KMS-11 (cell line): ENCODE measurements at regions not wholly inside any gene's neighbourhood (a gene's known extent, or its start where the extent isn't known, plus 50 kb on each side); places are given as distances from the start of the nearest gene placed in this dataset.

Experiments used
- H2AFZ ChIP-seq: fragments of 200-600 bp; sonication (generic); 2 replicates; pipeline ENCODE4 v1.6.1; 2016; ENCODE audit warnings: antibody characterized with exemption, mixed run types, low read depth
- H3K27ac ChIP-seq: fragments of 200-600 bp; sonication (generic); 2 replicates; pipeline ENCODE4 v1.6.1; 2016; ENCODE audit warnings: mild to moderate bottlenecking, mixed run types
- H3K27me3 ChIP-seq: fragments of 200-600 bp; sonication (generic); 2 replicates; pipeline ENCODE4 v1.6.1; 2017; ENCODE audit warnings: mild to moderate bottlenecking, low read depth, mixed run types, moderate library complexity; ENCODE audit not compliant: insufficient read depth
- H3K36me3 ChIP-seq: fragments of 200-600 bp; sonication (generic); 2 replicates; pipeline ENCODE4 v1.6.1; 2017; ENCODE audit warnings: mild to moderate bottlenecking, mixed run types; ENCODE audit not compliant: insufficient read depth
- H3K4me1 ChIP-seq: fragments of 200-600 bp; sonication (generic); 2 replicates; pipeline ENCODE4 v1.6.1; 2016; ENCODE audit warnings: mild to moderate bottlenecking, low read depth, mixed run types; ENCODE audit not compliant: poor library complexity, severe bottlenecking
- H3K4me2 ChIP-seq: fragments of 200-600 bp; sonication (generic); 2 replicates; pipeline ENCODE4 v1.7.0; 2016; ENCODE audit warnings: mild to moderate bottlenecking, mixed run types
- H3K4me3 ChIP-seq: fragments of 200-600 bp; sonication (generic); IDR thresholded peaks from 2 replicates; pipeline ENCODE4 v1.6.1; 2017; ENCODE audit warnings: low read depth, low read length, mixed read lengths; ENCODE audit not compliant: insufficient read depth
- H3K79me2 ChIP-seq: fragments of 200-600 bp; sonication (generic); 2 replicates; pipeline ENCODE4 v1.6.1; 2016; ENCODE audit warnings: low read depth, mixed run types; ENCODE audit not compliant: insufficient read depth
- H3K9ac ChIP-seq: fragments of 200-600 bp; sonication (generic); 2 replicates; pipeline ENCODE4 v1.6.1; 2016; ENCODE audit warnings: mild to moderate bottlenecking, mixed run types
- H4K20me1 ChIP-seq: fragments of 200-600 bp; sonication (generic); 2 replicates; pipeline ENCODE4 v1.6.1; 2016; ENCODE audit warnings: mild to moderate bottlenecking, mixed run types; ENCODE audit not compliant: insufficient read depth
- TF ChIP-seq, protein P1 (sequence below): fragments of 200-600 bp; sonication (generic); conservative IDR thresholded peaks from 2 replicates; pipeline ENCODE4 v1.6.1; 2017; ENCODE audit warnings: low read depth, mild to moderate bottlenecking, antibody characterized with exemption, low read length, moderate library complexity, mixed read lengths

DNA sequence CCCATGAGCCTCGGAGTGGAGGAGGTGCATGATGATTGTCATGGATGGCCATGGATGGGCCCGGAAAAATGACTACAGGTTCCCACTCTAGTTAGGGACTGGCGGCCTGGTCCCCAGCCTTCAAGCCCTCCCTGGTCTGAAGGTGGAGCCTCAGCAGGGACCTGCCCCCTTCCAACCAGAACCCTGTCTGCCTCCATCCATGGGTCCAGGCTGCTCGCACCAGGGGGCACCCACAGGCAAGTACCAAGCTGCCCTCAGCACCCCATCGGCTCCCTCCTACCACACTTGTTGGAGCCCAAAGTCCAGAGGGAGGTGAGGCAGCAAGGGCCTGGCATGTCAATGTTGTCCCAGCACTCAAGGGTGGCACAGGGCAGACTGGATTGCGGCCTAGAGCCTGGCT lies 2468.6 kb downstream of the PCDH7 start:
- Histone ChIP-seq H3K27ac (no peak overlapping the region), H3K4me2 (no peak overlapping the region), H3K27me3 (no peaks in the 10 kb centered on the region), H3K36me3 (no peaks in the 10 kb centered on the region), H3K9ac (no peak overlapping the region), H3K4me1 (peaks cover 24% of the 10 kb centered on the region), H3K4me3 (no peak overlapping the region), H4K20me1 (no peaks in the 10 kb centered on the region), H2AFZ (no peak overlapping the region), H3K79me2 (no peaks in the 10 kb centered on the region)
- TF ChIP-seq, protein P1, sequence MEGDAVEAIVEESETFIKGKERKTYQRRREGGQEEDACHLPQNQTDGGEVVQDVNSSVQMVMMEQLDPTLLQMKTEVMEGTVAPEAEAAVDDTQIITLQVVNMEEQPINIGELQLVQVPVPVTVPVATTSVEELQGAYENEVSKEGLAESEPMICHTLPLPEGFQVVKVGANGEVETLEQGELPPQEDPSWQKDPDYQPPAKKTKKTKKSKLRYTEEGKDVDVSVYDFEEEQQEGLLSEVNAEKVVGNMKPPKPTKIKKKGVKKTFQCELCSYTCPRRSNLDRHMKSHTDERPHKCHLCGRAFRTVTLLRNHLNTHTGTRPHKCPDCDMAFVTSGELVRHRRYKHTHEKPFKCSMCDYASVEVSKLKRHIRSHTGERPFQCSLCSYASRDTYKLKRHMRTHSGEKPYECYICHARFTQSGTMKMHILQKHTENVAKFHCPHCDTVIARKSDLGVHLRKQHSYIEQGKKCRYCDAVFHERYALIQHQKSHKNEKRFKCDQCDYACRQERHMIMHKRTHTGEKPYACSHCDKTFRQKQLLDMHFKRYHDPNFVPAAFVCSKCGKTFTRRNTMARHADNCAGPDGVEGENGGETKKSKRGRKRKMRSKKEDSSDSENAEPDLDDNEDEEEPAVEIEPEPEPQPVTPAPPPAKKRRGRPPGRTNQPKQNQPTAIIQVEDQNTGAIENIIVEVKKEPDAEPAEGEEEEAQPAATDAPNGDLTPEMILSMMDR = no peak

DNA sequence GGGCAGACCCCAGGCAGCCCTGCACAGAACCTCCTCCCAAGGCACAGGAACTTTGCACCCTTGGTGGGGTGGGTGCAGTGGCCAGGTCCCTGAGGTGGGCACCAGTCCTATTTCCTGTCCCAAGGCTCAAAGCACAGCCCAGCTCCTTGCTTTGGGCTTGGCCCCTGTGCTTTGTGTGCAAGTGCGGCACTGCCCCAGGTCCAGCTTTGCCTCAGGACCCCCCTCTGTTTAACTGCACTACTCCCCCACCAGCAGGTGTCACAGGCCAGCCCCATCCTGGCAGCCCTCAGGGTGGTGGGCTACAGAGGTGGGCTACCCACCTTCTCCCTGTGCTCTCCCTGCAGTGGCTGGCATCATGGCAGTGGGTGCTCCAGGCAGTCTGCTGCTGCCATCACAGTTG lies 2469.0 kb downstream of the PCDH7 start:
- Histone ChIP-seq H2AFZ (no peak overlapping the region), H3K36me3 (no peaks in the 10 kb centered on the region), H3K27ac (no peak overlapping the region), H3K27me3 (no peaks in the 10 kb centered on the region), H3K79me2 (no peaks in the 10 kb centered on the region), H3K4me2 (no peak overlapping the region), H4K20me1 (no peaks in the 10 kb centered on the region), H3K9ac (no peak overlapping the region), H3K4me1 (peaks cover 20% of the 10 kb centered on the region), H3K4me3 (no peak overlapping the region)
- TF ChIP-seq, protein P1 = no peak

DNA sequence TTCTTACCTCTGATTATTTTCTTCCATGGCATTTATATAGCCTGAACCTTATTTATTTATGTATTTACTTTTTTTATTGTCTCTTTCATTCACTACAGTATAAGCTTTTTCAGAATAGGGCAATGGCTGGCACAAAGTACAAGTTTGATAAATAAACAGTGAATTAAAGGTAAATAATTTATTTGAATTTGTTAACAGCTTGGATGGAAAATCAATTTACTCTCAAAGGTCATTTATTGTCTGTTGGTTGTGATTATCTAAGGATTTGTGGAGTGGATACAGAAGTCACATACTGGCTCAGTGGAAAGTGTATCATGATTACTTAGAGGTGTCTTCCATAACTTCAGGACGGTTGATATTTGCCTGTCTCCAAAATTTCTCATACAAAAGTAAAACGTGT lies 2472.9 kb downstream of the PCDH7 start:
- Histone ChIP-seq H2AFZ (no peak overlapping the region), H4K20me1 (no peaks in the 10 kb centered on the region), H3K9ac (no peak overlapping the region), H3K4me1 (no peaks in the 10 kb centered on the region), H3K4me3 (no peak overlapping the region), H3K27me3 (no peaks in the 10 kb centered on the region), H3K79me2 (no peaks in the 10 kb centered on the region), H3K4me2 (no peak overlapping the region), H3K27ac (no peak overlapping the region), H3K36me3 (no peaks in the 10 kb centered on the region)
- TF ChIP-seq, protein P1 = no peak

DNA sequence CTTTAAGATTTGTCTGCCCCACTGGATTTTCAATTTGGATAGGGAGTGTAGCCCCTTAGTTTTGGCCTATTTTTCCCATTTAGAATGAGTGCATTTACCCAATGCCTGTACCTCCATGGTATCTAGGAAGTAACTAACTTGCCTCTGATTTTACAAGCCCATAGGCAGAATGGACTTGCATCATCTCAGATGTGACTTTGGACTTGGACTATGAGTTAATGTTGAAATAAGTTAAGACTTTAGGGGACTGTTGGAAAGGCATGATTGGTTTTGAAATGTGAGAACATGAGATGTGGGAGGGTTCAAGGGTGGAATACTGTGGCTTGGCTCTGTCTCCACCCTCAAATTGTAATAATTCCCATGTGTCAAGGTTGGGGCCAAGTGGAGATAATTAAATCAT lies 2480.2 kb downstream of the PCDH7 start:
- Histone ChIP-seq H3K27me3 (no peaks in the 10 kb centered on the region), H3K4me2 (no peak overlapping the region), H4K20me1 (no peaks in the 10 kb centered on the region), H2AFZ (no peak overlapping the region), H3K4me3 (no peak overlapping the region), H3K27ac (no peak overlapping the region), H3K79me2 (no peaks in the 10 kb centered on the region), H3K4me1 (no peaks in the 10 kb centered on the region), H3K36me3 (no peaks in the 10 kb centered on the region), H3K9ac (no peak overlapping the region)
- TF ChIP-seq, protein P1 = no peak

DNA sequence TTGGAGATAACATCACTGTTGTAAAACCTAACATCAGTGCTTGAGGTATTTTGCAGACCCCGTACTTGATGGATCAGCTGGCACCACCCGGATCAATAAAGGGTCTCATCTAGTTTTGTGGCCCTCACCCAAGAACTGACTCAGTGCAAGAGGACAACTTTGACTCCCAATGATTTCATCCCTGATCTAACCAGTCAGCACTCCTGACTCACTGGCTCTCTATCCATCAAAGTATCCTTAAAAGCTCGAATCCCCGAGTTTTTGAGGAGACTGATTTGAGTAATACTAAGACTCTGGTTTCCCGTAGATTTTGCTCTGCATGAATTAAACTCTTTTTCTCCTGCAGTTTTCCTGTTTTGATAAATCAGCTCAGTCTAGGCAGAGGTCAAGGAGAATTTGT lies 2498.1 kb downstream of the PCDH7 start:
- Histone ChIP-seq H3K4me1 (no peaks in the 10 kb centered on the region), H4K20me1 (no peaks in the 10 kb centered on the region), H3K4me3 (no peak overlapping the region), H3K4me2 (no peak overlapping the region), H3K36me3 (no peaks in the 10 kb centered on the region), H3K9ac (no peak overlapping the region), H3K27me3 (no peaks in the 10 kb centered on the region), H3K27ac (no peak overlapping the region), H3K79me2 (no peaks in the 10 kb centered on the region), H2AFZ (no peak overlapping the region)
- TF ChIP-seq, protein P1 = no peak
